ENCODE measurements at regions not wholly inside any gene's neighbourhood (a gene's known extent, or its start where the extent isn't known, plus 50 kb on each side); places are given as distances from the start of the nearest gene placed in this dataset.

DNA sequence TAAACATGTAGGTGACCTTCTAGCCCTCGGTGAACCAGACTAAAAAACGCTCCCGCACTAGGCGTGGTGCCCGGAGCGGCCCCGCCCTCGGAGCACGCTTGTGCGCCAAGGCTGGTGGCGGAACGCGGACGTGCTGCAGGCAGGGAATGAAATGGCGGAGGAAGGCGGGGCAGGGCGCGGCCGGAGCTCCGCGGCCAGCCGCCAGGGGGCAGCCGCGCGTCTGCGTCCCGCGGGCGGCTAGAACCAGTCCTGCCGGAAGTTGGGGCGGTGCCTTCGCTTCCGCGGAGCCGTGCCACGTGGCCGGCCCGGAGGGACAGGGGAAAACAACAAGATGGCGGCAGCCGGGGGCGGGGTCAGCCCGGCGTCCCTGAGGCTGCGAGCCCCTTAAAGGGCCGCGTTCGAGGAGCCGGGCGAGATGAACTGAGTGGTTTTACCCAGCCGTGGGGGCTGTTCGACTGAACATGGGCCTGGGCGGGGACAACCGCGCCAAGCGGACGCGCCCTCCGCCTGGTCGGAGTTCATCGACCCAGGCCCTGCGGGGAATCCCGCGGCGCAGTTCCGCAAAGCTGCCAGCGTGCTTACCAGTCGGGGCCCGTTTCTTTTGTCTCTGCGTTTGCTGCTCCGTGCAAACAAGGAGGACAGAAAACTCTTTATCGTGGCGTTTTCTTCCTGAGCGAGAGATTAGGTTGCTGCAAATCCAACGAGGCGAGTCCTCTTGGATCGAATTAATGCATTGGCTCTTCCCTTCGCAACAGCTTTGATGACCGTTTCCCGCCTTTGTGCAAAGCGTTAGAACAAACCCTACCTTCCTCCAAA is 90.9 kb upstream of the CHD2 start (continued):
- TF ChIP-seq, protein P1, sequence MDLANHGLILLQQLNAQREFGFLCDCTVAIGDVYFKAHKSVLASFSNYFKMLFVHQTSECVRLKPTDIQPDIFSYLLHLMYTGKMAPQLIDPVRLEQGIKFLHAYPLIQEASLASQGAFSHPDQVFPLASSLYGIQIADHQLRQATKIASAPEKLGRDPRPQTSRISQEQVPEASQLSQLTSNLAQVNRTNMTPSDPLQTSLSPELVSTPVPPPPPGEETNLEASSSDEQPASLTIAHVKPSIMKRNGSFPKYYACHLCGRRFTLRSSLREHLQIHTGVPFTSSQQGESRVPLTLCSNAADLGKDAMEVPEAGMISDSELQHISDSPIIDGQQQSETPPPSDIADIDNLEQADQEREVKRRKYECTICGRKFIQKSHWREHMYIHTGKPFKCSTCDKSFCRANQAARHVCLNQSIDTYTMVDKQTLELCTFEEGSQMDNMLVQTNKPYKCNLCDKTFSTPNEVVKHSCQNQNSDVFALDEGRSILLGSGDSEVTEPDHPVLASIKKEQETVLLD (CRISPR knock-in tag; IDR thresholded peaks at IDR 0.05; ENCODE audit: low read depth): peak; percentile 84
- TF ChIP-seq, protein P2, sequence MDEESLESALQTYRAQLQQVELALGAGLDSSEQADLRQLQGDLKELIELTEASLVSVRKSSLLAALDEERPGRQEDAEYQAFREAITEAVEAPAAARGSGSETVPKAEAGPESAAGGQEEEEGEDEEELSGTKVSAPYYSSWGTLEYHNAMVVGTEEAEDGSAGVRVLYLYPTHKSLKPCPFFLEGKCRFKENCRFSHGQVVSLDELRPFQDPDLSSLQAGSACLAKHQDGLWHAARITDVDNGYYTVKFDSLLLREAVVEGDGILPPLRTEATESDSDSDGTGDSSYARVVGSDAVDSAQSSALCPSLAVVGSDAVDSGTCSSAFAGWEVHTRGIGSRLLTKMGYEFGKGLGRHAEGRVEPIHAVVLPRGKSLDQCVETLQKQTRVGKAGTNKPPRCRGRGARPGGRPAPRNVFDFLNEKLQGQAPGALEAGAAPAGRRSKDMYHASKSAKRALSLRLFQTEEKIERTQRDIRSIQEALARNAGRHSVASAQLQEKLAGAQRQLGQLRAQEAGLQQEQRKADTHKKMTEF (CRISPR knock-in tag; IDR thresholded peaks at IDR 0.05): peak; percentile 99
- TF ChIP-seq ZC3H13 (CRISPR knock-in tag; IDR thresholded peaks at IDR 0.05): peak; percentile 88
- 0 out of 2 replicates have a peak, but pooled peaks have one; percentile 13 for TF ChIP-seq ZNF20 (CRISPR knock-in tag; IDR thresholded peaks at IDR 0.05)
- peak; percentile 84 for TF ChIP-seq MTERF4 (CRISPR knock-in tag; IDR thresholded peaks at IDR 0.05)
- no peak for TF ChIP-seq FOXM1 (CRISPR knock-in tag; IDR thresholded peaks at IDR 0.05)
- TF ChIP-seq NR2F6 (IDR thresholded peaks at IDR 0.05): no peak; the same call in none of the 2 replicates
- TF ChIP-seq NR2F6 (CRISPR knock-in tag; IDR thresholded peaks at IDR 0.05): no peak; the same call in 1 of the 2 replicates
- no peak for TF ChIP-seq SRSF4 (IDR thresholded peaks at IDR 0.05; ENCODE audit: low read depth, low read length, poor library complexity, severe bottlenecking)
- TF ChIP-seq MED8 (CRISPR knock-in tag; IDR thresholded peaks at IDR 0.05; ENCODE audit: insufficient replicate concordance): peak; percentile 87
- TF ChIP-seq ZNF432 (CRISPR knock-in tag; IDR thresholded peaks at IDR 0.05; ENCODE audit: borderline replicate concordance): no peak
- peak; percentile 92 for TF ChIP-seq ZFP90 (CRISPR knock-in tag; IDR thresholded peaks at IDR 0.05; ENCODE audit: borderline replicate concordance)
- no peak; the same call in 1 of the 2 replicates for TF ChIP-seq SIX1 (CRISPR knock-in tag; IDR thresholded peaks at IDR 0.05; ENCODE audit: borderline replicate concordance)
- peak; percentile 87 for TF ChIP-seq HNRNPLL (IDR thresholded peaks at IDR 0.05; ENCODE audit: low read depth, low read length, poor library complexity, severe bottlenecking)
- TF ChIP-seq CEBPG (CRISPR knock-in tag; IDR thresholded peaks at IDR 0.05): no peak; the same call in 1 of the 2 replicates
- 0 out of 2 replicates have a peak, but pooled peaks have one; percentile 33 for TF ChIP-seq RFX5 (IDR thresholded peaks at IDR 0.05; ENCODE audit: low read depth, low read length)
- TF ChIP-seq HOXA9 (CRISPR knock-in tag; IDR thresholded peaks at IDR 0.05; ENCODE audit: borderline replicate concordance): no peak
- TF ChIP-seq AGO1 (IDR thresholded peaks at IDR 0.05; ENCODE audit: low read depth, low read length, poor library complexity, severe bottlenecking): peak; percentile 71
- TF ChIP-seq ZNF616 (CRISPR knock-in tag; IDR thresholded peaks at IDR 0.05; ENCODE audit: low read depth): peak; percentile 75; the same call in 1 of the 2 replicates
- peak; percentile 84; the same call in 1 of the 2 replicates for TF ChIP-seq ZNF790 (CRISPR knock-in tag; IDR thresholded peaks at IDR 0.05; ENCODE audit: borderline replicate concordance)
- no peak; the same call in 1 of the 2 replicates for TF ChIP-seq PCBP1 (IDR thresholded peaks at IDR 0.05; ENCODE audit: borderline replicate concordance, low read depth, low read length)
- TF ChIP-seq, protein P3, sequence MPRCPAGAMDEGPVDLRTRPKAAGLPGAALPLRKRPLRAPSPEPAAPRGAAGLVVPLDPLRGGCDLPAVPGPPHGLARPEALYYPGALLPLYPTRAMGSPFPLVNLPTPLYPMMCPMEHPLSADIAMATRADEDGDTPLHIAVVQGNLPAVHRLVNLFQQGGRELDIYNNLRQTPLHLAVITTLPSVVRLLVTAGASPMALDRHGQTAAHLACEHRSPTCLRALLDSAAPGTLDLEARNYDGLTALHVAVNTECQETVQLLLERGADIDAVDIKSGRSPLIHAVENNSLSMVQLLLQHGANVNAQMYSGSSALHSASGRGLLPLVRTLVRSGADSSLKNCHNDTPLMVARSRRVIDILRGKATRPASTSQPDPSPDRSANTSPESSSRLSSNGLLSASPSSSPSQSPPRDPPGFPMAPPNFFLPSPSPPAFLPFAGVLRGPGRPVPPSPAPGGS (CRISPR knock-in tag; IDR thresholded peaks at IDR 0.05): peak; percentile 88; the same call in 1 of the 2 replicates
- no peak for TF ChIP-seq ZNF296 (CRISPR knock-in tag; conservative IDR thresholded peaks at IDR 0.05)
- TF ChIP-seq ZNF260 (CRISPR knock-in tag; IDR thresholded peaks at IDR 0.05; ENCODE audit: borderline replicate concordance, low read depth): no peak
- TF ChIP-seq ZFP62 (CRISPR knock-in tag; IDR thresholded peaks at IDR 0.05): no peak
